ENCODE measurements at regions not wholly inside any gene's neighbourhood (a gene's known extent, or its start where the extent isn't known, plus 50 kb on each side); places are given as distances from the start of the nearest gene placed in this dataset.

- TF ChIP-seq CHD7 (IDR thresholded peaks at IDR 0.05; ENCODE audit: insufficient replicate concordance, low read length) (no peak), CREB1 (IDR thresholded peaks at IDR 0.05) (no peak), CTCF (IDR thresholded peaks at IDR 0.05; ENCODE audit: control extremely low read depth in 1 of 3, insufficient read depth in 1 of 3, low read depth in 1 of 3, low read length in 3 of 3) (no peak), TAF7 (optimal IDR thresholded peaks at IDR 0.05; ENCODE audit: borderline replicate concordance, low read depth, low read length) (no peak), SIX5 (IDR thresholded peaks at IDR 0.05; ENCODE audit: low read depth, low read length) (no peak), ATF2 (IDR thresholded peaks at IDR 0.05; ENCODE audit: low read length) (no peak), EP300 (IDR thresholded peaks at IDR 0.05; ENCODE audit: borderline replicate concordance in 1 of 2, low read depth in 2 of 2, low read length in 2 of 2) (no peak)
These were observed 292.9 kb downstream of the USP46 start (continued) for GRCh38 chr4:52366191-52366590.

Measured in H1 (cell line).